ENCODE measurements at regions not wholly inside any gene's neighbourhood (a gene's known extent, or its start where the extent isn't known, plus 50 kb on each side); places are given as distances from the start of the nearest gene placed in this dataset.

GRCh38 chr2:146652311-146652710 lies 1192.5 kb upstream of the ACVR2A start:
- no peak for TF ChIP-seq CTCF (IDR thresholded peaks at IDR 0.05; ENCODE audit: insufficient read depth, low read depth, low read length)
- DNase-seq (ENCODE audit: low read depth), result peak; percentile 84

GRCh38 chr2:146651361-146651760 lies 1193.5 kb upstream of the ACVR2A start:
- TF ChIP-seq CTCF (IDR thresholded peaks at IDR 0.05; ENCODE audit: insufficient read depth, low read depth, low read length), result no peak
- no peak overlapping the region for H3K4me3 ChIP-seq (ENCODE audit: low read depth, low read length)
- no peak for DNase-seq (ENCODE audit: low read depth)

More at GRCh38 chr2:146652311-146652710, 1192.5 kb upstream of the ACVR2A start:
- H3K4me3 ChIP-seq (ENCODE audit: low read depth, low read length), result no peak overlapping the region

- TF ChIP-seq CTCF (IDR thresholded peaks at IDR 0.05; ENCODE audit: insufficient read depth, low read depth, low read length), result no peak
- DNase-seq (ENCODE audit: low read depth), result no peak
- no peak overlapping the region for H3K4me3 ChIP-seq (ENCODE audit: low read depth, low read length)
Measured at GRCh38 chr2:146642066-146642465, 1202.8 kb upstream of the ACVR2A start.

- peak; percentile 58 for DNase-seq (ENCODE audit: low read depth)
- TF ChIP-seq CTCF (IDR thresholded peaks at IDR 0.05; ENCODE audit: insufficient read depth, low read depth, low read length), result no peak
- H3K4me3 ChIP-seq (ENCODE audit: low read depth, low read length), result no peak overlapping the region
Measured at GRCh38 chr2:146634230-146635097, 1210.4 kb upstream of the ACVR2A start.

- DNase-seq (ENCODE audit: low read depth), result no peak
- TF ChIP-seq CTCF (IDR thresholded peaks at IDR 0.05; ENCODE audit: insufficient read depth, low read depth, low read length), result no peak
- no peak overlapping the region for H3K4me3 ChIP-seq (ENCODE audit: low read depth, low read length)
Measured at GRCh38 chr2:146633159-146633558, 1211.7 kb upstream of the ACVR2A start.

- DNase-seq (ENCODE audit: low read depth), result no peak
- TF ChIP-seq CTCF (IDR thresholded peaks at IDR 0.05; ENCODE audit: insufficient read depth, low read depth, low read length), result no peak
- H3K4me3 ChIP-seq (ENCODE audit: low read depth, low read length), result no peak overlapping the region
Measured at GRCh38 chr2:146632707-146633106, 1212.1 kb upstream of the ACVR2A start.
